ENCODE measurements at regions not wholly inside any gene's neighbourhood (a gene's known extent, or its start where the extent isn't known, plus 50 kb on each side); places are given as distances from the start of the nearest gene placed in this dataset.

GRCh38 chr4:32830160-32830559 is 2110.0 kb downstream of the PCDH7 start:
- Histone ChIP-seq H3K4me3 (ENCODE audit: low read depth in 1 of 2, low read length in 2 of 2) (no peak overlapping the region), H3K27me3 (ENCODE audit: low read depth, low read length) (no peaks in the 10 kb centered on the region), H3K9me3 (ENCODE audit: control insufficient read depth in 1 of 2, low read length in 2 of 2) (no peaks in the 10 kb centered on the region), H3K27ac (ENCODE audit: low read length) (no peak overlapping the region), H3K36me3 (ENCODE audit: control insufficient read depth in 1 of 2, insufficient read depth in 2 of 2, low read length in 2 of 2) (no peaks in the 10 kb centered on the region), H3K4me1 (ENCODE audit: control insufficient read depth in 1 of 2, insufficient read depth in 2 of 2, low read length in 2 of 2) (no peaks in the 10 kb centered on the region)

GRCh38 chr4:32831104-32831503 is 2110.9 kb downstream of the PCDH7 start:
- no peaks in the 10 kb centered on the region for H3K9me3 ChIP-seq (ENCODE audit: control insufficient read depth in 1 of 2, low read length in 2 of 2)
- H3K4me1 ChIP-seq (ENCODE audit: control insufficient read depth in 1 of 2, insufficient read depth in 2 of 2, low read length in 2 of 2): no peaks in the 10 kb centered on the region
- no peaks in the 10 kb centered on the region for H3K36me3 ChIP-seq (ENCODE audit: control insufficient read depth in 1 of 2, insufficient read depth in 2 of 2, low read length in 2 of 2)
- no peak overlapping the region for H3K4me3 ChIP-seq (ENCODE audit: low read depth in 1 of 2, low read length in 2 of 2)
- H3K27ac ChIP-seq (ENCODE audit: low read length): no peak overlapping the region
- H3K27me3 ChIP-seq (ENCODE audit: low read depth, low read length): no peaks in the 10 kb centered on the region

GRCh38 chr4:32840461-32841189 is 2120.5 kb downstream of the PCDH7 start:
- Histone ChIP-seq H3K4me3 (ENCODE audit: low read depth in 1 of 2, low read length in 2 of 2) (no peak overlapping the region), H3K4me1 (ENCODE audit: control insufficient read depth in 1 of 2, insufficient read depth in 2 of 2, low read length in 2 of 2) (no peaks in the 10 kb centered on the region), H3K27me3 (ENCODE audit: low read depth, low read length) (no peaks in the 10 kb centered on the region), H3K9me3 (ENCODE audit: control insufficient read depth in 1 of 2, low read length in 2 of 2) (no peaks in the 10 kb centered on the region), H3K27ac (ENCODE audit: low read length) (no peak overlapping the region), H3K36me3 (ENCODE audit: control insufficient read depth in 1 of 2, insufficient read depth in 2 of 2, low read length in 2 of 2) (no peaks in the 10 kb centered on the region)

- Histone ChIP-seq H3K27ac (ENCODE audit: low read length) (no peak overlapping the region), H3K36me3 (ENCODE audit: control insufficient read depth in 1 of 2, insufficient read depth in 2 of 2, low read length in 2 of 2) (no peaks in the 10 kb centered on the region)
Measured at GRCh38 chr4:32841217-32841616, 2121.0 kb downstream of the PCDH7 start.

GRCh38 chr4:32847461-32847860 is 2127.3 kb downstream of the PCDH7 start:
- no peak overlapping the region for H3K4me3 ChIP-seq (ENCODE audit: low read depth in 1 of 2, low read length in 2 of 2)
- no peaks in the 10 kb centered on the region for H3K27me3 ChIP-seq (ENCODE audit: low read depth, low read length)
- no peaks in the 10 kb centered on the region for H3K4me1 ChIP-seq (ENCODE audit: control insufficient read depth in 1 of 2, insufficient read depth in 2 of 2, low read length in 2 of 2)
- H3K9me3 ChIP-seq (ENCODE audit: control insufficient read depth in 1 of 2, low read length in 2 of 2): no peaks in the 10 kb centered on the region
- H3K27ac ChIP-seq (ENCODE audit: low read length): no peak overlapping the region
- H3K36me3 ChIP-seq (ENCODE audit: control insufficient read depth in 1 of 2, insufficient read depth in 2 of 2, low read length in 2 of 2): no peaks in the 10 kb centered on the region

More at GRCh38 chr4:32841217-32841616, 2121.0 kb downstream of the PCDH7 start:
- Histone ChIP-seq H3K9me3 (ENCODE audit: control insufficient read depth in 1 of 2, low read length in 2 of 2) (no peaks in the 10 kb centered on the region), H3K4me1 (ENCODE audit: control insufficient read depth in 1 of 2, insufficient read depth in 2 of 2, low read length in 2 of 2) (no peaks in the 10 kb centered on the region), H3K4me3 (ENCODE audit: low read depth in 1 of 2, low read length in 2 of 2) (no peak overlapping the region), H3K27me3 (ENCODE audit: low read depth, low read length) (no peaks in the 10 kb centered on the region)

- no peaks in the 10 kb centered on the region for H3K36me3 ChIP-seq (ENCODE audit: control insufficient read depth in 1 of 2, insufficient read depth in 2 of 2, low read length in 2 of 2)
- no peaks in the 10 kb centered on the region for H3K9me3 ChIP-seq (ENCODE audit: control insufficient read depth in 1 of 2, low read length in 2 of 2)
- H3K4me1 ChIP-seq (ENCODE audit: control insufficient read depth in 1 of 2, insufficient read depth in 2 of 2, low read length in 2 of 2): no peaks in the 10 kb centered on the region
- H3K27ac ChIP-seq (ENCODE audit: low read length): no peak overlapping the region
- no peaks in the 10 kb centered on the region for H3K27me3 ChIP-seq (ENCODE audit: low read depth, low read length)
- H3K4me3 ChIP-seq (ENCODE audit: low read depth in 1 of 2, low read length in 2 of 2): no peak overlapping the region
Measured at GRCh38 chr4:32855622-32856021, 2135.5 kb downstream of the PCDH7 start.

GRCh38 chr4:32858361-32858760 is 2138.2 kb downstream of the PCDH7 start:
- no peaks in the 10 kb centered on the region for H3K27me3 ChIP-seq (ENCODE audit: low read depth, low read length)
- no peaks in the 10 kb centered on the region for H3K9me3 ChIP-seq (ENCODE audit: control insufficient read depth in 1 of 2, low read length in 2 of 2)
- no peaks in the 10 kb centered on the region for H3K36me3 ChIP-seq (ENCODE audit: control insufficient read depth in 1 of 2, insufficient read depth in 2 of 2, low read length in 2 of 2)
- no peaks in the 10 kb centered on the region for H3K4me1 ChIP-seq (ENCODE audit: control insufficient read depth in 1 of 2, insufficient read depth in 2 of 2, low read length in 2 of 2)
- H3K27ac ChIP-seq (ENCODE audit: low read length): no peak overlapping the region
- no peak overlapping the region for H3K4me3 ChIP-seq (ENCODE audit: low read depth in 1 of 2, low read length in 2 of 2)

- Histone ChIP-seq H3K4me3 (ENCODE audit: low read depth in 1 of 2, low read length in 2 of 2) (no peak overlapping the region), H3K36me3 (ENCODE audit: control insufficient read depth in 1 of 2, insufficient read depth in 2 of 2, low read length in 2 of 2) (no peaks in the 10 kb centered on the region), H3K4me1 (ENCODE audit: control insufficient read depth in 1 of 2, insufficient read depth in 2 of 2, low read length in 2 of 2) (no peaks in the 10 kb centered on the region), H3K27ac (ENCODE audit: low read length) (no peak overlapping the region), H3K9me3 (ENCODE audit: control insufficient read depth in 1 of 2, low read length in 2 of 2) (no peaks in the 10 kb centered on the region), H3K27me3 (ENCODE audit: low read depth, low read length) (no peaks in the 10 kb centered on the region)
Measured at GRCh38 chr4:32858971-32859370, 2138.8 kb downstream of the PCDH7 start.

GRCh38 chr4:32864713-32865351 is 2144.7 kb downstream of the PCDH7 start:
- Histone ChIP-seq H3K27ac (ENCODE audit: low read length) (no peak overlapping the region), H3K27me3 (ENCODE audit: low read depth, low read length) (no peaks in the 10 kb centered on the region), H3K4me3 (ENCODE audit: low read depth in 1 of 2, low read length in 2 of 2) (no peak overlapping the region), H3K36me3 (ENCODE audit: control insufficient read depth in 1 of 2, insufficient read depth in 2 of 2, low read length in 2 of 2) (no peaks in the 10 kb centered on the region), H3K4me1 (ENCODE audit: control insufficient read depth in 1 of 2, insufficient read depth in 2 of 2, low read length in 2 of 2) (no peaks in the 10 kb centered on the region), H3K9me3 (ENCODE audit: control insufficient read depth in 1 of 2, low read length in 2 of 2) (no peaks in the 10 kb centered on the region)

GRCh38 chr4:32876546-32876945 is 2156.4 kb downstream of the PCDH7 start:
- Histone ChIP-seq H3K36me3 (ENCODE audit: control insufficient read depth in 1 of 2, insufficient read depth in 2 of 2, low read length in 2 of 2) (no peaks in the 10 kb centered on the region), H3K27me3 (ENCODE audit: low read depth, low read length) (no peaks in the 10 kb centered on the region), H3K27ac (ENCODE audit: low read length) (no peak overlapping the region), H3K4me1 (ENCODE audit: control insufficient read depth in 1 of 2, insufficient read depth in 2 of 2, low read length in 2 of 2) (no peaks in the 10 kb centered on the region), H3K4me3 (ENCODE audit: low read depth in 1 of 2, low read length in 2 of 2) (no peak overlapping the region), H3K9me3 (ENCODE audit: control insufficient read depth in 1 of 2, low read length in 2 of 2) (no peaks in the 10 kb centered on the region)

- no peaks in the 10 kb centered on the region for H3K4me1 ChIP-seq (ENCODE audit: control insufficient read depth in 1 of 2, insufficient read depth in 2 of 2, low read length in 2 of 2)
- H3K27ac ChIP-seq (ENCODE audit: low read length): no peak overlapping the region
- no peaks in the 10 kb centered on the region for H3K9me3 ChIP-seq (ENCODE audit: control insufficient read depth in 1 of 2, low read length in 2 of 2)
- H3K36me3 ChIP-seq (ENCODE audit: control insufficient read depth in 1 of 2, insufficient read depth in 2 of 2, low read length in 2 of 2): no peaks in the 10 kb centered on the region
- no peaks in the 10 kb centered on the region for H3K27me3 ChIP-seq (ENCODE audit: low read depth, low read length)
- no peak overlapping the region for H3K4me3 ChIP-seq (ENCODE audit: low read depth in 1 of 2, low read length in 2 of 2)
Measured at GRCh38 chr4:32879913-32880312, 2159.7 kb downstream of the PCDH7 start.

GRCh38 chr4:32884198-32884597 is 2164.0 kb downstream of the PCDH7 start:
- Histone ChIP-seq H3K4me3 (ENCODE audit: low read depth in 1 of 2, low read length in 2 of 2) (no peak overlapping the region), H3K9me3 (ENCODE audit: control insufficient read depth in 1 of 2, low read length in 2 of 2) (no peaks in the 10 kb centered on the region), H3K36me3 (ENCODE audit: control insufficient read depth in 1 of 2, insufficient read depth in 2 of 2, low read length in 2 of 2) (no peaks in the 10 kb centered on the region), H3K27me3 (ENCODE audit: low read depth, low read length) (no peaks in the 10 kb centered on the region), H3K27ac (ENCODE audit: low read length) (no peak overlapping the region), H3K4me1 (ENCODE audit: control insufficient read depth in 1 of 2, insufficient read depth in 2 of 2, low read length in 2 of 2) (no peaks in the 10 kb centered on the region)
